ENCODE measurements at regions not wholly inside any gene's neighbourhood (a gene's known extent, or its start where the extent isn't known, plus 50 kb on each side); places are given as distances from the start of the nearest gene placed in this dataset.
"Not testable (repeated sequence)": the region's sequence is repeated elsewhere in the genome, so short reads cannot be mapped to it uniquely, and the experiment has no call there.

- DNase-seq (ENCODE audit: low spot score): no peak
Observed at GRCh38 chrX:47776292-47777006, 60.3 kb upstream of the ZNF81 start.

DNA sequence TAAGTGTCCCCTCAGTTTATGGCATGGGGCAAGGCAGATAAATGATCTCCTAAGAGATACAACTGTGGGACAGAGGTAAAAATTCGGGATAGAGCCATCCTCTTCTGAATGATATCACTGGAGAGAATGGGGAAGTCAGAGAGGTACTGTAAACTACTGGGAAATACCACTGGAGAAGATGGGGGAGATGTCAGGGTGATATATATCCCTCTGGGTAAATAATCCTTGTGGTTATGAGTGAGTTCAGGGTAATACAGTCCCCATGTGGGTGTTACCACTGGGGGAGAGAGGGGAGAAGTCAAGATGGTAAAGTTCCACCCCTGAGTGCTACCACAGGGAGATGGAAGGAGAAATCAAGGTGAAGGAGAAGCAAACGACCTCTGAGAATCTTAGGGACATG is 63.9 kb upstream of the ZNF81 start:
- no peak for DNase-seq (ENCODE audit: low spot score)

DNA sequence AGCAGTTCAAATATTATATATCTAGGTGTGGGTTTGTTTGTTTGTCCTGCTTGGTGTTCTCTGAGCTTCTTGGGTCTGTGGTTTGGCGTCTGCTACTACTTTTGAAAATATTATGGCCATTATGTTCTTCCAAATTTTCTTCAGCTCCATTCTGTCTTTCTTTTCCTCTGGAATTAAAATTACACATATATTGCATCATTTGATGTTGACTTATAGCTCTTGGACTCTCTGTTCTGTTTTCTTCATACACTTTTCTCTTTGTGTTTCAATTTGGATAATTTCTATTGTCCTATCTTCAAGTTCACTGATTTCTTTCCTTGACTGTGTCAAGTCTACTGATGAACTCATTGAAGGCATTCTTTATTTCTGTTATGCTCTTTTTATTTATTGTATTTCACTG is 65.2 kb upstream of the ZNF81 start:
- no peak for DNase-seq (ENCODE audit: low spot score)

DNA sequence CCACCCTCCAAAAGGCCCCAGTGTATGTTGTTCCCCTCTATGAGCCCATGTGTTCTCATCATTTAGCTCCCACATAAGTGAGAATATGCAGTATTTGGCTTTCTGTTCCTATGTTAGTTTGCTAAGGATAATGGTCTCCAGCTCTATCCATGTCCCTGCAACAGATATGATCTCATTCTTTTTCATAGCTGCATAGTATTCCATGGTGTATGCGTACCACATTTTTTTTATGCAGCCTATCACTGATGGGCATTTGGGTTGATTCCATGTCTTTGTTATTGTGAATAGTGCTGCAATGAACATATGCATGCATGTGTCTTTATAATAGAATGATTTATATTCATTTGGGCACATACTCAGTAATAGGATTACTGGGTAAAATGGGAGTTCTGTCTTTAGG is 73.9 kb upstream of the ZNF81 start:
- not testable (repeated sequence) for DNase-seq (ENCODE audit: low spot score)

DNA sequence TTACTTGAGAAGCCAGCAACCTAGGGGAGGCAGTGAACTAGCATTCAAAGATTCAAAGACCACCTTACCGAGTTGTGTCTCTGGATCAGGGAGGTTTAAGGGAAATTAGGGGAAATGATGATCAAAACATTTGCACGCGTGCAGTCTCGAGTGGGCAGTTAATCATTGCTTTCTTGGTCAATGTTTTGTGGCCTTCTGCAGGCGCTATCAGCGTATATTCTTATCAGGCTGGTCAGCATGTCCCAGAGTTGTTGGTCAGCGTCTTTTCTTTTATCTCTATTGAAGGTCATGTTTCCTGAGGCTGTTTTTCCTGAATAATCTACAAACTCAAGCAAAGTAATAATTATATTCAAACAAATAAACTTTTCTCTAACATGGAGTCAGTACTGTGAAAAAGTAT is 84.0 kb upstream of the ZNF81 start:
- DNase-seq (ENCODE audit: low spot score): no peak

GRCh38 chrX:47751670-47752069 is 85.0 kb upstream of the ZNF81 start:
- DNase-seq (ENCODE audit: low spot score): no peak

DNA sequence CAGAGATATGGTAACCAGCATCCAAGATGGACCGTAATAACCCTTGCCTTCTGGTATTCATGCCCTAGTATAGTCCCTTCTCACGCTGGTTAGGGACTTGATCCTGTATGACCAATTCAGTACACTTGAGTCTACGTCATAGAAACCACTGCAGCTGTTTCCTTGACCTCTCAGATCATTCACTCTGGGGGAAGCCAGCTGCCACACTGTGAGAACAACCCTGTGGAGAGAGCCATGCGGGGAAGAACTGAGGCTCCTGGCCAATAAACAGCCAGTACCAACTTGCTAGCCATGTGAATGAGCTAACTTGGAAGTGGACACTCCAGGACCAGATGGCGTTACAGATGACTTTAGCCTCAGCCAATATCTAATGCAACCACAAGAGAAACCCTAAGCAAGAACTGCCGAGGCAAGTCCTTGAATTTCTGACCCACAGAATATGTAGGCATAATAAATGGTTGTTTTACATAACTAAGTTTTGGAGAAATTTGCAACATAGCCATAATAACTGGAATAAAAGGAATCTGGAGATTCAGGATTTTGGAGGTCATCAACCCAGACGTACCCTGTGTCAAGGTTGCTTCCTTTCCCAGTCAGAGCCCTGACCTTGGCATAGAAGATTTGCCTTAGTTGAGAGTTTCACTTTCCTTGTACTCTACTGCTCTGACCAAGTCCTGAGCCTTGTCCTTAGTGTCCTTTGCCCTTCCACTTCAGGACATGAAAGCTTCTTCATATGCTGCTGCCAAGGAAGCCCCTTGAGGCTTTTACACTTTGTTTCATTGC is 87.3 kb upstream of the ZNF81 start:
- no peak for DNase-seq (ENCODE audit: low spot score)

DNA sequence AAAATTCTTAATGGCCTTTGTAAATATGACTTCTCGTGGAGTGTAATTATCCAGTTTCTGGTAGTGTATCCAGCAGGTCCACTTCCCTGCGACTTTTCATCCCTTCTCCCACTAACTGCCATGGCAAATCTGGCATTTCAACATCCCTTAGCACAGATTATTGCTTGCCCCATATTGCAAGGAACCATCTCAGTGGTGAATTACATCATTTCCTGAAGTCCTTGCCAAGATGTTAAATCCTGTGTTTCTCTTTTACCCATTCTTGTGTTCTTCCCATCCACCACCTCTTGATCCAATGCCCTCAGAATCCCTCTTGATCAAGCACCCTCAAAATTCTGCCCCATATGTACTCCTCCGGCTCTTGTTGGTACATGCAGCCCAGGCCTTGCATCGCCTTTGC is 88.1 kb upstream of the ZNF81 start:
- no peak for DNase-seq (ENCODE audit: low spot score)

GRCh38 chrX:47746446-47746845 is 87.5 kb upstream of the UXT start:
- DNase-seq (ENCODE audit: low spot score): peak; percentile 3

GRCh38 chrX:47745416-47745815 is 86.4 kb upstream of the UXT start:
- DNase-seq (ENCODE audit: low spot score): no peak

DNA sequence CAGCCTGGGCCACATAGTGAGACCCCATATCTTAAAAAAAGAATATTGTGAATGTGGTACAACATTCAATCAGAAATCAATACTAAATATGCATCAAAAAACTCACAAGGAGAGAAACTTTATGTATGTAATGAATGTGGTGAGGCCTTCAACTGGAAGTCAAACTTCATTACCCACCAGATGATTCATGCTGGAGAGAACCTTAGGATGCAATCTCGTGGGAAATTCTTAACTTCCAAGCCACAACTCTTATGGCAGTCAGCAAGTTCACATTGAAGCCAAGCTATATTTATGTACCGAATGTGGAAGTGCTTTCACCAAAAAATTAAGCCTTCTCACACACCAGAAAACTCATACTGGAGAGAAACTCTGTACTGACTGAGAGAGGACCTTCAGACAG is 84.5 kb upstream of the UXT start:
- no peak for DNase-seq (ENCODE audit: low spot score)

GRCh38 chrX:47738870-47739269 is 79.9 kb upstream of the UXT start:
- not testable (repeated sequence) for DNase-seq (ENCODE audit: low spot score)

- no peak for DNase-seq (ENCODE audit: low spot score)
Observed at GRCh38 chrX:47723689-47724088, 64.7 kb upstream of the UXT start.

DNA sequence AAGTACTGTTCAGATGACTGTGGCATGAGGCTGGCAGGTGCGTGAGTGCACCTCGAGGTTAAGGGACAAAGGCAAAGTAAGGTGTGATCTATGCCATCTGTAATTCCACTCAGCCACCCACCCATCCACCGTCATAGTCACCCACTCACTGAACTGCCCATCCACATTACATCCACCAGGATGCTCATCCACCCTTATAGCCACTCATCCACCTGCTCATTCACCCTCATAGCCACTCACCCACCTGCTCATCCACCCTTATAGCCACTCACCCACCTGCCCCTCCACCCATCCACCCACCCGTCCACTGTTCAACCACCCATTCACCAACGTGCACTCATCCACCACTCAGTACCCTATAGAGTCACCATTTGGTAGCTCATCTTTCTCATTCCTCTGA is 64.1 kb upstream of the UXT start:
- DNase-seq (ENCODE audit: low spot score): no peak

GRCh38 chrX:47722260-47722659 is 63.3 kb upstream of the UXT start:
- no peak for DNase-seq (ENCODE audit: low spot score)

GRCh38 chrX:47715078-47715477 is 56.1 kb upstream of the UXT start:
- not testable (repeated sequence) for DNase-seq (ENCODE audit: low spot score)

DNA sequence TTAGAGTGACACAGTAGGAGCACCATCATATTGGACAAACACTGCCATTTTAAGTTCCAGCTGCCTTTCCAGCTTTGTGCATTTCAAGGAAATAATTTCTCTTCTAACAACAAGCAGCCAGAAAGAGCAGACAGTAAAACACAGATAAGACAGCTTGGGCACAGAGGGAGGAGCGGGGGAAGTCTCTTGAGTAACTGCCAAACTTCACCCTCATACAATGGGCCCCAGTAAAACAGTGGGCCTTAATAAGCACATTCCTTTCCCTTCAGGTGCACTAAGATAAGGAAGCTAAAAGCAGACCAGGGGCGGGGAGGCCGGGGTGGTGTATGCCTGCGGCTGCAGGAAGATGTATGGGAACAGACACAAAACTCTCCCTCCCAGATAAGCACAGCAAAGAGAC is 53.7 kb upstream of the UXT start:
- DNase-seq (ENCODE audit: low spot score): peak; percentile 54

GRCh38 chrX:47710252-47710651 is 51.3 kb upstream of the UXT start:
- DNase-seq (ENCODE audit: low spot score): no peak
